Astrocyte (in vitro differentiated cells and primary cell): ENCODE measurements at regions not wholly inside any gene's neighbourhood (a gene's known extent, or its start where the extent isn't known, plus 50 kb on each side); places are given as distances from the start of the nearest gene placed in this dataset.

Source experiments
- EZH2 ChIP-seq: IDR thresholded peaks from 2 replicates; pipeline ENCODE4 v1.6.1; 2012; ENCODE audit warnings: mild to moderate bottlenecking, low read length, inconsistent platforms; ENCODE audit not compliant: insufficient read depth
- TF ChIP-seq, protein P1 (sequence below): IDR thresholded peaks from 2 replicates; pipeline ENCODE4 v1.5.1; 2011; ENCODE audit warnings: low read depth, mild to moderate bottlenecking, inconsistent platforms, low read length, moderate library complexity; ENCODE audit not compliant: insufficient read depth

DNA sequence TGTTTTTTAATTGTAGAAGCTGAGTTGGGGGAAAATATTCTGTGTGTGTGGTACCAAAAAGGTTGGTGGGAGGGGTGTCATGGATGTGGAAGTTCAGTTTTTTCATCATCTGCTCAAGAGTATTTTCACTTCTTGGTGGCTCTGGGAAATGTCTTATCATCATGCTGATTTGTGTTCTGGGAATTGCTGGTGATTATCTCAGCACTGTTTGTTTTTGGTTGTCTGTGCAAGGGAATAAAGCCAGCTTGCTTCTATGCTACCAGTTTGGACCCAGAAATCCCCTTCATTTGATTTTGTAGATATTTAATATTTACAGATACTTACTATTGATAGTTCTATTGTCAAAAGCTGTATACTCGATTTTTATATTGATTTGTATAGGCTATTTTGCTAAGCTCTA is 2289.7 kb downstream of the MAT2B start:
- TF ChIP-seq, protein P1, sequence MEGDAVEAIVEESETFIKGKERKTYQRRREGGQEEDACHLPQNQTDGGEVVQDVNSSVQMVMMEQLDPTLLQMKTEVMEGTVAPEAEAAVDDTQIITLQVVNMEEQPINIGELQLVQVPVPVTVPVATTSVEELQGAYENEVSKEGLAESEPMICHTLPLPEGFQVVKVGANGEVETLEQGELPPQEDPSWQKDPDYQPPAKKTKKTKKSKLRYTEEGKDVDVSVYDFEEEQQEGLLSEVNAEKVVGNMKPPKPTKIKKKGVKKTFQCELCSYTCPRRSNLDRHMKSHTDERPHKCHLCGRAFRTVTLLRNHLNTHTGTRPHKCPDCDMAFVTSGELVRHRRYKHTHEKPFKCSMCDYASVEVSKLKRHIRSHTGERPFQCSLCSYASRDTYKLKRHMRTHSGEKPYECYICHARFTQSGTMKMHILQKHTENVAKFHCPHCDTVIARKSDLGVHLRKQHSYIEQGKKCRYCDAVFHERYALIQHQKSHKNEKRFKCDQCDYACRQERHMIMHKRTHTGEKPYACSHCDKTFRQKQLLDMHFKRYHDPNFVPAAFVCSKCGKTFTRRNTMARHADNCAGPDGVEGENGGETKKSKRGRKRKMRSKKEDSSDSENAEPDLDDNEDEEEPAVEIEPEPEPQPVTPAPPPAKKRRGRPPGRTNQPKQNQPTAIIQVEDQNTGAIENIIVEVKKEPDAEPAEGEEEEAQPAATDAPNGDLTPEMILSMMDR, result no peak
- TF ChIP-seq EZH2, result no peak
